ENCODE measurements at regions not wholly inside any gene's neighbourhood (a gene's known extent, or its start where the extent isn't known, plus 50 kb on each side); places are given as distances from the start of the nearest gene placed in this dataset.

- H3K4me1 Mint-ChIP-seq = peaks cover 31% of the 10 kb centered on the region
- no peak overlapping the region for H3K27ac Mint-ChIP-seq
- no peak for DNase-seq
- no peak for ATAC-seq
- H3K27me3 Mint-ChIP-seq = peaks cover 81% of the 10 kb centered on the region
- H3K4me3 Mint-ChIP-seq = no peak overlapping the region
- no peaks in the 10 kb centered on the region for H3K9me3 Mint-ChIP-seq
Measured at GRCh38 chr18:48459465-48459864, 50.3 kb upstream of the ZBTB7C start.

GRCh38 chr18:48459016-48459415 lies 49.8 kb upstream of the ZBTB7C start:
- Mint-ChIP-seq H3K27ac (no peak overlapping the region), H3K27me3 (peaks cover 81% of the 10 kb centered on the region), H3K9me3 (no peaks in the 10 kb centered on the region), H3K4me1 (peaks cover 31% of the 10 kb centered on the region), H3K4me3 (no peak overlapping the region)
- ATAC-seq (no peak), DNase-seq (no peak)
